IMR-90 (cell line): ENCODE measurements at regions not wholly inside any gene's neighbourhood (a gene's known extent, or its start where the extent isn't known, plus 50 kb on each side); places are given as distances from the start of the nearest gene placed in this dataset.

Experiments
- ATAC-seq: fragments of 200-7000 bp; cut with Tn5 transposase; 2 replicates; pipeline ENCODE4 v1.9.1; 2020; ENCODE audit warnings: low read depth, mild to moderate bottlenecking, moderate library complexity
- BruUV-seq: library from RNA; stranded (reverse); fragments of 400-500 nt; replicated peaks from 2 replicates; lab custom pipeline; 2021; lab: Mats Ljungman, UMichigan
- CTCF ChIA-PET: fragments of 300-600 bp; formaldehyde crosslinking; extraction: SDS; loops from one replicate; lab custom pipeline; 2021; ENCODE audit warnings: antibody characterized with exemption; lab: Yijun Ruan, JAX
- POLR2A ChIA-PET: fragments of 300-600 bp; sonication (Branson Sonifier 250); formaldehyde crosslinking; loops from one replicate; lab custom pipeline; 2022; ENCODE audit warnings: antibody characterized with exemption; ENCODE audit not compliant: unreplicated experiment; lab: Charles Lee
- DNase-seq: peaks from one replicate; pipeline ENCODE4 v3.0.0; 2013
- H2AFZ ChIP-seq: replicated peaks from 2 replicates; pipeline ENCODE3; 2013; ENCODE audit warnings: low read length, mild to moderate bottlenecking; ENCODE audit not compliant: poor library complexity
- H2AK5ac ChIP-seq: 2 replicates; pipeline ENCODE4 v1.6.1; 2013; ENCODE audit warnings: low read depth, low read length, inconsistent platforms
- H2AK9ac ChIP-seq: replicated peaks from 2 replicates; pipeline ENCODE3; 2013; ENCODE audit warnings: mild to moderate bottlenecking, low read depth, low read length, moderate library complexity; ENCODE audit not compliant: poor library complexity
- H2BK120ac ChIP-seq: 2 replicates; pipeline ENCODE4 v1.6.1; 2013; ENCODE audit warnings: low read depth, low read length, inconsistent platforms
- H2BK15ac ChIP-seq: 3 replicates; pipeline ENCODE4 v1.6.1; 2013; ENCODE audit warnings: low read depth, low read length, inconsistent platforms
- H2BK20ac ChIP-seq: 2 replicates; pipeline ENCODE4 v1.6.1; 2013; ENCODE audit warnings: low read depth, mild to moderate bottlenecking, inconsistent platforms, low read length, moderate library complexity
- H2BK5ac ChIP-seq: 2 replicates; pipeline ENCODE4 v1.6.1; 2013; ENCODE audit warnings: mild to moderate bottlenecking, low read depth, low read length, inconsistent platforms; ENCODE audit not compliant: poor library complexity, severe bottlenecking
- H3K14ac ChIP-seq: replicated peaks from 2 replicates; pipeline ENCODE4 v1.6.1; 2013; ENCODE audit warnings: low read depth, low read length, inconsistent platforms
- H3K18ac ChIP-seq: 2 replicates; pipeline ENCODE4 v1.6.1; 2013; ENCODE audit warnings: low read depth, low read length, control low read depth
- H3K23ac ChIP-seq: 2 replicates; pipeline ENCODE4 v1.6.1; 2013; ENCODE audit warnings: low read depth, low read length, inconsistent platforms
- H3K27ac ChIP-seq: 2 replicates; pipeline ENCODE4 v1.5.1; 2013; ENCODE audit warnings: mild to moderate bottlenecking, control low read depth, low read length; ENCODE audit not compliant: insufficient read depth
- H3K27me3 ChIP-seq: 2 replicates; pipeline ENCODE4 v1.6.1; 2013; ENCODE audit warnings: low read length; ENCODE audit not compliant: control insufficient read depth, insufficient read depth
- H3K36me3 ChIP-seq: 2 replicates; pipeline ENCODE4 v1.6.1; 2013; ENCODE audit warnings: low read length, mixed read lengths; ENCODE audit not compliant: control insufficient read depth, insufficient read depth
- H3K4ac ChIP-seq: 2 replicates; pipeline ENCODE4 v1.6.1; 2013; ENCODE audit warnings: low read depth, low read length, inconsistent platforms
- H3K4me1 ChIP-seq: 2 replicates; pipeline ENCODE4 v1.6.1; 2013; ENCODE audit warnings: low read length, mixed read lengths; ENCODE audit not compliant: control insufficient read depth, insufficient read depth
- H3K4me2 ChIP-seq: 2 replicates; pipeline ENCODE4 v1.6.1; 2013; ENCODE audit warnings: low read depth, mild to moderate bottlenecking, control low read depth, low read length, moderate library complexity
- H3K4me3 ChIP-seq: 2 replicates; pipeline ENCODE4 v1.5.1; 2013; ENCODE audit warnings: low read depth, mild to moderate bottlenecking, control low read depth, low read length, moderate library complexity; ENCODE audit not compliant: insufficient read depth
- H3K56ac ChIP-seq: 2 replicates; pipeline ENCODE4 v1.6.1; 2013; ENCODE audit warnings: low read length, inconsistent platforms; ENCODE audit not compliant: insufficient read depth; ENCODE audit errors: extremely low read depth
- H3K79me1 ChIP-seq, 2 experiments: 2 replicates each; pipeline ENCODE4 v1.6.1; 2013; ENCODE audit warnings: low read length in 2 of 2, inconsistent platforms in 1 of 2, low read depth in 1 of 2
- H3K9ac ChIP-seq: 2 replicates; pipeline ENCODE4 v1.6.1; 2013; ENCODE audit warnings: low read depth, low read length, control low read depth
- H3K9me1 ChIP-seq: 2 replicates; pipeline ENCODE4 v1.6.1; 2013; ENCODE audit warnings: low read length, inconsistent platforms; ENCODE audit not compliant: insufficient read depth
- H3K9me3 ChIP-seq: 2 replicates; pipeline ENCODE4 v1.6.1; 2013; ENCODE audit warnings: low read length; ENCODE audit not compliant: control insufficient read depth, insufficient read depth
- H4K20me1 ChIP-seq: 2 replicates; pipeline ENCODE4 v1.6.1; 2013; ENCODE audit warnings: low read length, inconsistent platforms; ENCODE audit not compliant: insufficient read depth
- H4K5ac ChIP-seq: 2 replicates; pipeline ENCODE4 v1.6.1; 2013; ENCODE audit warnings: mild to moderate bottlenecking, low read depth, low read length, control low read depth
- H4K8ac ChIP-seq, 2 experiments: 2 replicates each; pipeline ENCODE4 v1.6.1; 2013; ENCODE audit warnings: low read depth in 2 of 2, low read length in 2 of 2, control low read depth in 1 of 2, inconsistent platforms in 1 of 2
- H4K91ac ChIP-seq: 2 replicates; pipeline ENCODE4 v1.6.1; 2013; ENCODE audit warnings: low read depth, low read length, inconsistent platforms; ENCODE audit not compliant: insufficient read depth
- CEBPB ChIP-seq: IDR thresholded peaks from 2 replicates; pipeline ENCODE4 v1.6.1; 2012; ENCODE audit warnings: low read depth, low read length, improper control_type of control experiment
- FOS ChIP-seq: fragments of 150-350 bp; IDR thresholded peaks from 2 replicates; pipeline ENCODE4 v1.6.1; 2016; ENCODE audit warnings: low read depth, low read length
- MAZ ChIP-seq: IDR thresholded peaks from 2 replicates; pipeline ENCODE4 v1.6.1; 2012; ENCODE audit warnings: low read depth, mild to moderate bottlenecking, low read length, improper control_type of control experiment, moderate library complexity, borderline replicate concordance
- MXI1 ChIP-seq: IDR thresholded peaks from 2 replicates; pipeline ENCODE4 v1.6.1; 2012; ENCODE audit warnings: low read depth, mild to moderate bottlenecking, low read length, moderate library complexity, borderline replicate concordance
- RAD21 ChIP-seq: IDR thresholded peaks from 2 replicates; pipeline ENCODE4 v1.6.1; 2012; ENCODE audit warnings: low read length, improper control_type of control experiment
- RCOR1 ChIP-seq: IDR thresholded peaks from 2 replicates; pipeline ENCODE4 v1.6.1; 2012; ENCODE audit warnings: mild to moderate bottlenecking, low read length, improper control_type of control experiment; ENCODE audit not compliant: insufficient replicate concordance
- RFX5 ChIP-seq: IDR thresholded peaks from 2 replicates; pipeline ENCODE4 v1.8.0; 2012; ENCODE audit warnings: low read depth, mild to moderate bottlenecking, low read length, moderate library complexity
- SMC3 ChIP-seq: fragments of 150-350 bp; IDR thresholded peaks from 2 replicates; pipeline ENCODE4 v1.6.1; 2016; ENCODE audit warnings: low read depth, mild to moderate bottlenecking, antibody characterized with exemption, low read length, moderate library complexity
- WGBS, 2 experiments: methylation state at CpG; one replicate each; pipeline versions ENCODE4 v1.1.5 to v1.1.7; 2013; ENCODE audit warnings: missing lambda C conversion rate in 2 of 2; ENCODE audit not compliant: insufficient read length in 1 of 2; ENCODE audit errors: extremely low coverage in 2 of 2; 5-methylcytosine and 5-hydroxymethylcytosine counted together
- dilution Hi-C: fragments of 300-500 bp; cut with HindIII; formaldehyde crosslinking; loops from one replicate; pipeline ENCODE4 v1.14.3; 2018; ENCODE audit warnings: low sequenced_read_pairs; ENCODE audit not compliant: unreplicated experiment
- in situ Hi-C: fragments of 300-500 bp; cut with MboI; formaldehyde crosslinking; loops from 3 replicates; pipeline ENCODE4 v1.14.3; 2019; ENCODE audit warnings: low sequenced_read_pairs, inconsistent platforms, mixed read lengths
- intact Hi-C: fragments of 100-400 bp; cut with micrococcal nuclease; formaldehyde crosslinking; loops from 2 replicates; pipeline ENCODE4 v1.10.0; 2022
- TF ChIP-seq, protein P1 (sequence below): conservative IDR thresholded peaks from 2 replicates; pipeline ENCODE4 v1.5.1; 2012; ENCODE audit warnings: mild to moderate bottlenecking, low read depth, low read length, improper control_type of control experiment
- TF ChIP-seq, protein P2 (sequence below): fragments of 150-350 bp; IDR thresholded peaks from 2 replicates; pipeline ENCODE4 v1.6.1; 2016; ENCODE audit warnings: low read depth, mild to moderate bottlenecking, low read length, moderate library complexity, borderline replicate concordance
- TF ChIP-seq, protein P3 (sequence below): fragments of 150-350 bp; IDR thresholded peaks from 2 replicates; pipeline ENCODE4 v1.6.1; 2017; ENCODE audit warnings: mild to moderate bottlenecking, antibody characterized with exemption, low read length, low read depth

DNA sequence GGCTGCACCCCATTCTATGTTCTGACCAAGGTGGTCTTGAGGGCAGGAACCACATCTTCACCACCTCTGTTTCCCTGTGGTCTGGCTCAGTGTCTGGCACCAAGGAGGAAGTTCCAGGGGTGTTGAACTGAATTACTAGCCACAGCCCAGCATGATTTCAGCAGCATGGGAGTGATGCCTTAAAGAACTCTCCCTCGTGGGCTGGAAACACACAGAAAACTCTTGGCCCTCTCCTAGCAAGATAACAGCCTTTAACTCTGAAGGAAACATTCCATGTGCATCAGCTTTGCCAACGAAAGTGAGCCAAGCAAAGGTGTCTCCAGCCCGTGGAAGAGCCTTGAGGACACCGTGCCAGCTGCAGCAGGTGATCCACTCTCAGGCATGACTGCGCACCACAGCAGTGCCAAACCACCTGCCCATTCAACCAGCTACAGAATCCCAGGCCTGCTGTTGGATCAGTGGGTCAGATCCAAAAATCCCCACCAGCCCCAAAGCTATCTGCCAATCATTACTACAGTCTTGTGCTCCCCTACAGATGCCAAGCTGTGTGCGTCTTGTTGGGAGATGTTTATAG is 124.8 kb downstream of the TTC32 start:
- H3K27ac ChIP-seq, result no peak overlapping the region
- no peak overlapping the region for H2BK20ac ChIP-seq
- ATAC-seq (no peak), DNase-seq (no peak)
- H4K20me1 ChIP-seq, result no peaks in the 10 kb centered on the region
- intact Hi-C loops, result no loop called here
- in situ Hi-C loops, result no loop called here
- no peaks in the 10 kb centered on the region for H3K9me3 ChIP-seq
- 61% methylated on average over 3 of the region's 6 CpGs; no CpG with 5 or more reads in 1 of the 2 experiments for WGBS, 2 experiments
- no peak overlapping the region for H3K56ac ChIP-seq
- H3K4me3 ChIP-seq, result no peak overlapping the region
- no peak overlapping the region for H4K91ac ChIP-seq
- no peak overlapping the region for H2AK5ac ChIP-seq
- TF ChIP-seq, protein P1, sequence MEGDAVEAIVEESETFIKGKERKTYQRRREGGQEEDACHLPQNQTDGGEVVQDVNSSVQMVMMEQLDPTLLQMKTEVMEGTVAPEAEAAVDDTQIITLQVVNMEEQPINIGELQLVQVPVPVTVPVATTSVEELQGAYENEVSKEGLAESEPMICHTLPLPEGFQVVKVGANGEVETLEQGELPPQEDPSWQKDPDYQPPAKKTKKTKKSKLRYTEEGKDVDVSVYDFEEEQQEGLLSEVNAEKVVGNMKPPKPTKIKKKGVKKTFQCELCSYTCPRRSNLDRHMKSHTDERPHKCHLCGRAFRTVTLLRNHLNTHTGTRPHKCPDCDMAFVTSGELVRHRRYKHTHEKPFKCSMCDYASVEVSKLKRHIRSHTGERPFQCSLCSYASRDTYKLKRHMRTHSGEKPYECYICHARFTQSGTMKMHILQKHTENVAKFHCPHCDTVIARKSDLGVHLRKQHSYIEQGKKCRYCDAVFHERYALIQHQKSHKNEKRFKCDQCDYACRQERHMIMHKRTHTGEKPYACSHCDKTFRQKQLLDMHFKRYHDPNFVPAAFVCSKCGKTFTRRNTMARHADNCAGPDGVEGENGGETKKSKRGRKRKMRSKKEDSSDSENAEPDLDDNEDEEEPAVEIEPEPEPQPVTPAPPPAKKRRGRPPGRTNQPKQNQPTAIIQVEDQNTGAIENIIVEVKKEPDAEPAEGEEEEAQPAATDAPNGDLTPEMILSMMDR, result no peak
- no peak for TF ChIP-seq FOS
- TF ChIP-seq, protein P2, sequence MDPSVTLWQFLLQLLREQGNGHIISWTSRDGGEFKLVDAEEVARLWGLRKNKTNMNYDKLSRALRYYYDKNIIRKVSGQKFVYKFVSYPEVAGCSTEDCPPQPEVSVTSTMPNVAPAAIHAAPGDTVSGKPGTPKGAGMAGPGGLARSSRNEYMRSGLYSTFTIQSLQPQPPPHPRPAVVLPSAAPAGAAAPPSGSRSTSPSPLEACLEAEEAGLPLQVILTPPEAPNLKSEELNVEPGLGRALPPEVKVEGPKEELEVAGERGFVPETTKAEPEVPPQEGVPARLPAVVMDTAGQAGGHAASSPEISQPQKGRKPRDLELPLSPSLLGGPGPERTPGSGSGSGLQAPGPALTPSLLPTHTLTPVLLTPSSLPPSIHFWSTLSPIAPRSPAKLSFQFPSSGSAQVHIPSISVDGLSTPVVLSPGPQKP, result no peak
- TF ChIP-seq, protein P3, sequence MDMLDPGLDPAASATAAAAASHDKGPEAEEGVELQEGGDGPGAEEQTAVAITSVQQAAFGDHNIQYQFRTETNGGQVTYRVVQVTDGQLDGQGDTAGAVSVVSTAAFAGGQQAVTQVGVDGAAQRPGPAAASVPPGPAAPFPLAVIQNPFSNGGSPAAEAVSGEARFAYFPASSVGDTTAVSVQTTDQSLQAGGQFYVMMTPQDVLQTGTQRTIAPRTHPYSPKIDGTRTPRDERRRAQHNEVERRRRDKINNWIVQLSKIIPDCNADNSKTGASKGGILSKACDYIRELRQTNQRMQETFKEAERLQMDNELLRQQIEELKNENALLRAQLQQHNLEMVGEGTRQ, result no peak
- TF ChIP-seq MAZ, result no peak
- no peak for TF ChIP-seq CEBPB
- TF ChIP-seq SMC3, result no peak
- TF ChIP-seq MXI1, result no peak
- no peak for TF ChIP-seq RFX5
- no peak for TF ChIP-seq RAD21
- no peak for TF ChIP-seq RCOR1
- H3K36me3 ChIP-seq, result no peaks in the 10 kb centered on the region
- no peak overlapping the region for H3K9ac ChIP-seq
- peaks cover 7% of the 10 kb centered on the region for H3K27me3 ChIP-seq
- POLR2A ChIA-PET, result no interaction called here
- BruUV-seq, result no TSS peak
- H2AFZ ChIP-seq, result no peak overlapping the region
- dilution Hi-C loops, result no loop called here
- H2BK15ac ChIP-seq, result no peak overlapping the region
- H4K5ac ChIP-seq, result no peak overlapping the region
- no peak overlapping the region for H3K4me2 ChIP-seq
- H3K79me1 ChIP-seq, result no peaks in the 10 kb centered on the region
- peaks cover 18% of the 10 kb centered on the region for H3K9me1 ChIP-seq
- no peak overlapping the region; the same call in 1 of the 2 replicates for H2BK120ac ChIP-seq
- no peak overlapping the region for H2AK9ac ChIP-seq
- H3K18ac ChIP-seq, result no peak overlapping the region
- CTCF ChIA-PET, result no interaction called here
- no peak overlapping the region for H3K14ac ChIP-seq
- H2BK5ac ChIP-seq, result no peak overlapping the region
- H3K4ac ChIP-seq, result no peak overlapping the region
- H3K23ac ChIP-seq, result no peak overlapping the region
- H3K4me1 ChIP-seq, result peaks cover 20% of the 10 kb centered on the region
- no peak overlapping the region for H4K8ac ChIP-seq
